Breast epithelium (tissue), 3 donors: ENCODE measurements at regions not wholly inside any gene's neighbourhood (a gene's known extent, or its start where the extent isn't known, plus 50 kb on each side); places are given as distances from the start of the nearest gene placed in this dataset.

Experiments
- POLR2A ChIP-seq: fragments of 450-650 bp; IDR thresholded peaks from one replicate; pipeline ENCODE4 v1.6.1; 2016; ENCODE audit warnings: antibody characterized with exemption, mild to moderate bottlenecking, moderate library complexity
- POLR2AphosphoS5 ChIP-seq, 3 donors: sonication (generic); formaldehyde crosslinking; IDR thresholded peaks; one replicate each; pipeline ENCODE4 v1.6.1; 2017; ENCODE audit warnings: antibody characterized with exemption in 3 of 3
- TF ChIP-seq, protein P1 (sequence below), 3 donors: fragments of 450-650 bp; IDR thresholded peaks; one replicate each; pipeline ENCODE4 v1.5.1; 2016 to 2017; ENCODE audit warnings: antibody characterized with exemption in 3 of 3, mild to moderate bottlenecking in 3 of 3, moderate library complexity in 3 of 3

DNA sequence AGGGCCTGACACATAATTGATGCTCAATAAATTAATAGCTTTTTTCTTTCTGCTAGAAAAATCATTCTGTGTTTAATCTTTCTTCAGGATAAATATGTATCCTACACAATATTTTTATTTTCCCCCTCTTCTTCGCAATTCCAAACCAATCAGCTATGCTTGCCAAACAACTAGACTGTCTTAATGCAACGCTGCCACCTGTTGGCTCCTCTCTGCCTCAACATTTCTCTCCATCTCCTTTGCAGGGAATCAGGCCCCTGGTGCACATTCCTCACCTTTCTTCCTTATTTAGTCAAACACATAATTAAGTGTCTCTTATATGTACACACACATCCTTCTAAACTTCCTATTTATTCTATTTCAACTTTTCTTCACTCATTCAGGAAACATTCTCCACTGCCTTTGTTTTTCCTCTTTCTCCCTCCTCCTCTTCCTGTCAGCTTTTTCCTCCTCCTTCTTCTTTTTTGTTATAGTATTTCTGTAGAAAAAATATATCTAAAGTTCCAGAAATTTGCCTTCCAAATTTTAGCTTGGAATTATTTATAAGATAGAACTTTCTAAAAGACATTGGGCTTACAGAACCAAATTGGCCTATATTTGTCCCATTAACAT lies 406.0 kb downstream of the PRKD1 start:
- TF ChIP-seq, protein P1, sequence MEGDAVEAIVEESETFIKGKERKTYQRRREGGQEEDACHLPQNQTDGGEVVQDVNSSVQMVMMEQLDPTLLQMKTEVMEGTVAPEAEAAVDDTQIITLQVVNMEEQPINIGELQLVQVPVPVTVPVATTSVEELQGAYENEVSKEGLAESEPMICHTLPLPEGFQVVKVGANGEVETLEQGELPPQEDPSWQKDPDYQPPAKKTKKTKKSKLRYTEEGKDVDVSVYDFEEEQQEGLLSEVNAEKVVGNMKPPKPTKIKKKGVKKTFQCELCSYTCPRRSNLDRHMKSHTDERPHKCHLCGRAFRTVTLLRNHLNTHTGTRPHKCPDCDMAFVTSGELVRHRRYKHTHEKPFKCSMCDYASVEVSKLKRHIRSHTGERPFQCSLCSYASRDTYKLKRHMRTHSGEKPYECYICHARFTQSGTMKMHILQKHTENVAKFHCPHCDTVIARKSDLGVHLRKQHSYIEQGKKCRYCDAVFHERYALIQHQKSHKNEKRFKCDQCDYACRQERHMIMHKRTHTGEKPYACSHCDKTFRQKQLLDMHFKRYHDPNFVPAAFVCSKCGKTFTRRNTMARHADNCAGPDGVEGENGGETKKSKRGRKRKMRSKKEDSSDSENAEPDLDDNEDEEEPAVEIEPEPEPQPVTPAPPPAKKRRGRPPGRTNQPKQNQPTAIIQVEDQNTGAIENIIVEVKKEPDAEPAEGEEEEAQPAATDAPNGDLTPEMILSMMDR (IDR thresholded peaks at IDR 0.05), result no peak
- TF ChIP-seq POLR2A (no peak), POLR2AphosphoS5 (IDR thresholded peaks at IDR 0.05) (no peak)
